GM19240 (cell line): ENCODE measurements at regions not wholly inside any gene's neighbourhood (a gene's known extent, or its start where the extent isn't known, plus 50 kb on each side); places are given as distances from the start of the nearest gene placed in this dataset.
"Not testable (repeated sequence)": the region's sequence is repeated elsewhere in the genome, so short reads cannot be mapped to it uniquely, and the experiment has no call there.

ENCODE experiments used
- DNase-seq: peaks from one replicate; pipeline ENCODE4 v3.0.0; 2011; ENCODE audit warnings: low spot score; ENCODE audit not compliant: insufficient read length

DNA sequence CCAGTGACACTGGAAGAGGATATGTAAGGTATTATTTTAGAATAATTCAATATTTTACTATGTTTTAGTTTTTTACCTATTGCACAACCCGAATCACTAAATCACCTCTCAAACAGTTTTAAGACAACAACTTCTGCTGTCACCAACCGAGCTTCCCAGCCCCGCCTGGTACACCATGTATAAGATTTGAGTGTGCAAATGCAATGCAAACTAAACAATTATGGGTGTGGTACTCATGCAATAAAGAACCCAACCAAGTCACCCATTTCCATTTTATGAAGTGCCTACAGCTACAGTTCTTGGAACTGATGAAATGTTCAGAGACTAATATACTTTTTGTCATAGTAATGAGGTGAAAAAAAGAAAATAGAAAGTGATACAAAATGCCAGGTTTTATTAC, 256.2 kb downstream of the TAFA4 start:
- no peak for DNase-seq

GRCh38 chr3:68667346-68667745, 265.0 kb downstream of the TAFA4 start:
- no peak for DNase-seq

- DNase-seq, result no peak
Observed at GRCh38 chr3:68666429-68667136, 265.8 kb downstream of the TAFA4 start.

DNA sequence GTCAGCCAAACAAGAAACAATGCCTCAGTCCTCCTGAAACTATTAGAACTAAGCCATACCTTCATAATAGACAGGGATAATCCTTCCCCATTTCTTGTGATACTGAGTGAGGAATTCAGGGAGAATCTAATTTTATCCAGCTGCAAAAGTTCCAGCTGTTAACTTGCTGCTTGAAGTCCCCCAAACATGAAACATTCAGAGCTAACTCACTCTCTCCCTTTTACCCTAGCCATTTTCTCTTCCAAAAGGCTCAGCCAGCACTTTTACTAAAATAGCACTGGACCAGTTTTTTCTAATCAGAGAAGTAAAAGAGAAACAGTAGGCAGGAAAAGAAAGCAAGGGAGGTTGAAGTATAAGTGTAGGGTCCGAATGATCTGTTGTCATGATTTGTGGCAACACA, 268.1 kb downstream of the TAFA4 start:
- DNase-seq, result no peak

- DNase-seq, result no peak
Observed at GRCh38 chr3:68662176-68662575, 270.2 kb downstream of the TAFA4 start.

DNA sequence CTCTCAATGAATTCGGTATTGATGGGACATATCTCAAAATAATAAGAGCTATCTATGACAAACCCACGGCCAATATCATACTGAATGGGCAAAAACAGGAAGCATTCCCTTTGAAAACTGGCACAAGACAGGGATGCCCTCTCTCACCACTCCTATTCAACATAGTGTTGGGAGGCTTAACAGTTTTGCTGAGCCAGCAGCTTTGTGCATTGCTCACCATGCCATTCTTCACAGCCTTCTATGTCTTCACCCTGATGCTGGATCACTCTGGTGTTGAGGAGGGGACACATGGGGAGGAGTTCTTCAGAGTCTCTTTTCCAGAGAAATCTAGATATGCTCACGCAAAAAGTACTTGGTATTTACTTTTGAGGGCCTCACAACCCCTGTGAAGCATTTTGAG, 281.7 kb downstream of the TAFA4 start:
- not testable (repeated sequence) for DNase-seq

DNA sequence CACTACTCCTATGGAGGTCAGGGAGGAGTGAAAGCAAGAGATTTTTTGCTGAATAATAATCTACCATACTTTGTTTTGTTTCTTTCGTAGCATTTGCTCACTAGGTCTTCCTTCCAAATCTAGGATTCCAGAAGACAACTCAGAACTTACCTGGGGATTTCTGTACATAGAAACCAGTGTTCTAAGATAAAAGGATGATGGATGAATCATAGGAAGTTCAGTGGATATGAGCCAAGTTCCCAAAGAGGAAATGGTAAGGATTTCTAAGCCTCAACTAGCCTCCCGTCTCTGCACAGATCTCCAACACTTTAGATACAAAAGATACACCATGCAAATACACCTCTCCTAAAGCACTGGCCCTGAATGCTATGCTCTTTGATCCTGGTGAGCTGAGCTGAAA, 283.9 kb downstream of the TAFA4 start:
- DNase-seq, result no peak

DNA sequence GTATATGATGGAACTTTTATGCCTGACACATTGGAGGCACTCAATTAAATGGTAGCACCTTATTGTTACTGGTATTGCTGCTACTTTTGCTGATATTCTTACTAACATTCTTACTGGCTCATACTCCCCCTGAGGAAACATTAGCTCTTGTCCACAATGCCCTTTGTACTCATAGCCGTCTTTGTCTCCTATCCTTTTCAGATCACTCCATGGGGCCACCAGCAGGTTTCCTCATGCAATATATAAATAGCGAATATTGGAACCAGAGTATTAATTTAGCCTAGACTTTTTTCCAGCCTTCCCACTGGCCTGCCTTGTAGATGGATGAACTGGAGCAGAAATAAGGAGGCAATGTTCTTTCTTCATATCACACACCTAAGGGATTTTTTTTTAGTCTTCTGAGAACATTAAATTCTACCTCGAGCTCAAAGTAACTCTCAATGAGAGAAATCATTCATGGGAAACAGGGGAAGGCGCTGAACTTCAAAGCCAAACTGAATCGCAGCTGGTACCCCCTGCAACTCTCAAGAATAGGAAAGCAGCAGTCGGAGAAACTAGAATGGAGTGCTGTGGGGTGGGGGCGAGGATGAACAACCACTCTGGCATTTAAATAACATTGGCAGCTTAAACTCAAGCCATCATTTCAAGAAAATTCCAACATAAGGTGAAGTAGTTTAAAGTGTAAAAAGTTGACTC, 300.3 kb downstream of the TAFA4 start:
- DNase-seq, result no peak

GRCh38 chr3:68620211-68620610, 312.1 kb downstream of the TAFA4 start:
- DNase-seq, result no peak

- no peak for DNase-seq
Observed at GRCh38 chr3:68614087-68614486, 318.3 kb downstream of the TAFA4 start.

GRCh38 chr3:68571321-68571720, 361.0 kb downstream of the TAFA4 start:
- no peak for DNase-seq

DNA sequence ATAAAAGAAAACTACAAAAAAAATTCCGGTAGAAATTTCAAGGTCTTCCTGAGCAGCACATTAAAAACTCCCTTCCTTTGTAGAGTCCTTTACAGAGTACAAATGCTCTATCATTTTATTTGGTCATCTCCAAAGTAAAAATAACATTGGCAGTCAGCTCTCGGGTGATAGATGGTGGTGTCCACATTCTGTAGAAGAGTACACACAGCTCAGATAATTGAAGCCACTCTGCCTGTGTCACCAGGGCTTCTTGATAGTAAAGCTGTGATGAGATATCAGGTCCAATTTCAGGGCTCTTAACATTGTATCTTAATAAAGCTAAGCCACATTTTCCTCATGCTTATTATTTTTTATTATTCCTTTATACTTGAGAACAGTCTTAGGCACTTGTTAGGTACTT, 371.6 kb downstream of the TAFA4 start:
- DNase-seq, result no peak

GRCh38 chr3:68535782-68536181, 396.6 kb downstream of the TAFA4 start:
- no peak for DNase-seq

GRCh38 chr3:68523330-68523729, 409.0 kb downstream of the TAFA4 start:
- DNase-seq, result no peak

GRCh38 chr3:68515237-68515636, 417.1 kb downstream of the TAFA4 start:
- DNase-seq, result no peak

- DNase-seq, result no peak
Observed at GRCh38 chr3:68504201-68504600, 428.1 kb downstream of the TAFA4 start.

DNA sequence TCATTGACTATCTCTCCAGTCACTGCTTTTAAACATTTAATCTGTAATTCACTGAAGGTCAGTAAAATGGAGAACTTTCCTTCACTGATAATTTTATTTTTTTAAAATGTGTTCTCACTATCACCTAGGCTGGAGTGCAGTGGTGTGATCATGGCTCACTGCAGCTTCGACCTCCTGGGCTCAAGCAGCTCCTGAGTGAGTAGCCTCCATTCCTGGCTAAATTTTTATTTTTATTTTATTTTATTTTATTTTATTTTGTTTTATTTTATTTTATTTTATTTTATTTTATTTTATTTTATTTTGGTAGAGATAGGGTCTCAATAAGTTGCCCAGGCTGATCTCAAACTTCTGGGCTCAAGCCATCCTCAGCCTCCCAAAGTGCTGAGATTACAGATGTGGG, 446.5 kb downstream of the TAFA4 start:
- not testable (repeated sequence) for DNase-seq

DNA sequence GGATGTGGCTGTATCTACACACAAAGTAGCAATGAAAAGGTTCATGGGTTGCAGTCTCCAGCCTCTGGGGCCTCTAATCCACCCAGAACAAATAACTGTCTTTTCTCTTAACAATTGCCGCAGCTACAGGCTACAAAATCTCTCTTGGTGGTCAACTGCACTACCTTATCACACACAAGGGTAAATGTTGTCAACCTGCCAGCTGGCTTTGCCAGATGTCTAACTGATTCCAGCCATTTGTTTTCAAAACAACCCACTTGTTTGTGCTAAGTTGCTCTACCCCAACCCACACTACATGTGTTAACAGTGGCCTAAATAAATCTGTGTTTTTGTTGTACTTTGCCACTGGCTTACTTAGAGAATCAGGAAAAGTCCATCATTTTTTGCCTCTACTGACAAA, 447.3 kb downstream of the TAFA4 start:
- no peak for DNase-seq

- DNase-seq, result no peak
Observed at GRCh38 chr3:68483601-68484000, 448.7 kb downstream of the TAFA4 start.

DNA sequence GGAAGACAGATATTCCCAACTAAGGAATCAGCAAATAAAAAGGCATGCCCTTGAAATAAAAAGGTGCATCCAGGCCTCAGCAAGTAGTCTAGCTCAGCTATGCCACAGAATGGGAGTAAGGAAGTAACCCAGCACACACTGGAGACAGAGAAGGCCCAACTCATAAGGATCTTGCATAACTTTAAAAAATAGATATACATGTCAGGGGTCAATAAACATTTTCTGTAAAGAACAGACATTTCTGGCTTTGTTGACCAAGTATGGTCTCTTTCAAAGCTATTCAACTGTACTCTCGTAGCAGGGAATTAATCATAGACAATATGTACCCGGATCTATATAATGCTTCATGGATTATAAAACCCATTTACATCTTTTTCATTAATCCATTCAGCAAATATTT, 449.3 kb downstream of the TAFA4 start:
- DNase-seq, result no peak

DNA sequence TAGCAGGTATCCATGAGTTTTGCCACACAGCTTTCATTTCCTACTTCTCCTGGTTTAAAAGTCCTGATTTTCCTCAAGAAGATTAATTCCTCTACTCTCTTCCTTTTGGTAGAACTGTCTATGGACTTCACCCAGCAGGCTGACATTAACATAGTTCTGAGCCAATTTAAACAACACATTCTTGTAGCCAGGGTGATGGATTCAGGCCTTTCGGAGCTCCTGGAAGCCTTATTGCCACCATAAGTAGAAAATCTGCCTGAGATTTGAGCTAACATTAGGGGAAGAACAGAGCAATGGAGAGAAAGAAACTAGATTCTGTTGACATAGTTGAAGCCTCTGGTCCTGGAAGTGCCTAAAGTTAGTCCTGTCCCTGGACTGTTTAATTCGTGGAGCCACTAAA, 449.8 kb downstream of the TAFA4 start:
- DNase-seq, result no peak

GRCh38 chr3:68479779-68480178, 452.6 kb downstream of the TAFA4 start:
- no peak for DNase-seq

- DNase-seq, result no peak
Observed at GRCh38 chr3:68468695-68469375, 463.5 kb downstream of the TAFA4 start.
